Activated CD4-positive, CD25-positive, alpha-beta regulatory T cell treated with anti-CD3 and anti-CD28 coated beads, Interleukin-2, amount 50 U/mL, for 72 hours (primary cell): ENCODE measurements at regions not wholly inside any gene's neighbourhood (a gene's known extent, or its start where the extent isn't known, plus 50 kb on each side); places are given as distances from the start of the nearest gene placed in this dataset.
"Not testable (repeated sequence)": the region's sequence is repeated elsewhere in the genome, so short reads cannot be mapped to it uniquely, and the experiment has no call there.

Experiments
- DNase-seq: peaks from one replicate; pipeline ENCODE4 v3.0.0; 2021

- no peak for DNase-seq
These were observed 776.3 kb downstream of the EFNB2 start for GRCh38 chr13:105758918-105759860.

- DNase-seq, result no peak
These were observed 794.7 kb downstream of the EFNB2 start for GRCh38 chr13:105740739-105741138.

- DNase-seq, result no peak
These were observed 797.8 kb downstream of the EFNB2 start for GRCh38 chr13:105737688-105738087.

GRCh38 chr13:105735281-105735680 lies 800.2 kb downstream of the EFNB2 start:
- DNase-seq, result no peak

- DNase-seq, result no peak
These were observed 802.5 kb downstream of the EFNB2 start for GRCh38 chr13:105732806-105733529.

- DNase-seq, result no peak
These were observed 809.6 kb downstream of the EFNB2 start for GRCh38 chr13:105725887-105726286.

- DNase-seq, result no peak
These were observed 814.4 kb downstream of the EFNB2 start for GRCh38 chr13:105721016-105721415.

- DNase-seq, result no peak
These were observed 815.6 kb downstream of the EFNB2 start for GRCh38 chr13:105719859-105720258.

- no peak for DNase-seq
These were observed 826.3 kb downstream of the EFNB2 start for GRCh38 chr13:105709181-105709580.

- DNase-seq, result no peak
These were observed 831.6 kb downstream of the EFNB2 start for GRCh38 chr13:105703843-105704242.

- no peak for DNase-seq
These were observed 833.0 kb downstream of the EFNB2 start for GRCh38 chr13:105702441-105702840.

- DNase-seq, result no peak
These were observed 842.7 kb downstream of the EFNB2 start for GRCh38 chr13:105692769-105693168.

GRCh38 chr13:105684216-105684615 lies 851.2 kb downstream of the EFNB2 start:
- no peak for DNase-seq

GRCh38 chr13:105679838-105680237 lies 855.6 kb downstream of the EFNB2 start:
- no peak for DNase-seq

- DNase-seq, result no peak
These were observed 857.4 kb downstream of the EFNB2 start for GRCh38 chr13:105678072-105678471.

- no peak for DNase-seq
These were observed 862.6 kb downstream of the EFNB2 start for GRCh38 chr13:105672881-105673280.

- DNase-seq, result not testable (repeated sequence)
These were observed 864.3 kb downstream of the EFNB2 start for GRCh38 chr13:105671131-105671530.

GRCh38 chr13:105670179-105670990 lies 865.1 kb downstream of the EFNB2 start:
- DNase-seq, result no peak

GRCh38 chr13:105665284-105665683 lies 870.2 kb downstream of the EFNB2 start:
- DNase-seq, result no peak

- no peak for DNase-seq
These were observed 872.3 kb downstream of the EFNB2 start for GRCh38 chr13:105663182-105663581.

GRCh38 chr13:105660561-105660960 lies 874.9 kb downstream of the EFNB2 start:
- DNase-seq, result no peak

- no peak for DNase-seq
These were observed 877.0 kb downstream of the EFNB2 start for GRCh38 chr13:105658431-105658830.

- no peak for DNase-seq
These were observed 880.4 kb downstream of the EFNB2 start for GRCh38 chr13:105655046-105655445.
